NCI-H187 treated with DMSO at 0.1 percent for 48 hours (cell line): ENCODE measurements at regions not wholly inside any gene's neighbourhood (a gene's known extent, or its start where the extent isn't known, plus 50 kb on each side); places are given as distances from the start of the nearest gene placed in this dataset.
"Not testable (repeated sequence)": the region's sequence is repeated elsewhere in the genome, so short reads cannot be mapped to it uniquely, and the experiment has no call there.

Source experiments
- DNase-seq: peaks from one replicate; lab custom pipeline; 2025; lab: John Stamatoyannopoulos, UW

DNA sequence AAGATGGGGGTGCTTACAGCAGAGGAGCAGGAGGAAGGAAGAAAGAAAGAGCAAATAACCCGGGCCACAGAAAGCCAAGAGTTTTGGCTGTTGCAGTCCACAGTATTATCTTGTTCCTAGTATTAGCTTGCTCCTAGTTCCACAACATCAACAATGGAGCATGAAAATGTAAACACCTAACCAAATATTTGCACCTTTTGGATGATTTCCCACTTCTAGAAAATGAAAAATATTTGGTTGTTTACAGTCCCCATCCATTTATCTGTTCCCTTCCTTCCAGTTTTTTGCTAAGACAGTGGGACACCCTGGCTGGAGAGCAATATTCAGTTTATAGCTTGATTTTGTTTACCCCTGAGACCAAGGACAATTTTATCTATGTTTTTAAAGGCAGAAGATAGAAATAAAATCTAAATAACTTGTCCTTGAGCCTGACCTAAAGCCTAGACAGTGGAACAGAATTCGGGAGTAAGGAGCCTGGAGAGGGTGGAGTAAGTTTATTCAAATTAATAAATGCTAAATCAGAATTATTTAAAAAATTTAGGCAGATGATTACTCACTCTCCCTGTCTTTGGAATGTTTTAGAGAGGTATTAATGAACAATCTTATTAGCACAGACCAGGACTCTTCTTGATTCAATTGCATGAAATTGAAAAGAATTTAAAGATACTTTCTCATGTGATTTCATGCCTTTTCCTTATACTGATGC is 51.6 kb downstream of the RESF1 start:
- no peak for DNase-seq

DNA sequence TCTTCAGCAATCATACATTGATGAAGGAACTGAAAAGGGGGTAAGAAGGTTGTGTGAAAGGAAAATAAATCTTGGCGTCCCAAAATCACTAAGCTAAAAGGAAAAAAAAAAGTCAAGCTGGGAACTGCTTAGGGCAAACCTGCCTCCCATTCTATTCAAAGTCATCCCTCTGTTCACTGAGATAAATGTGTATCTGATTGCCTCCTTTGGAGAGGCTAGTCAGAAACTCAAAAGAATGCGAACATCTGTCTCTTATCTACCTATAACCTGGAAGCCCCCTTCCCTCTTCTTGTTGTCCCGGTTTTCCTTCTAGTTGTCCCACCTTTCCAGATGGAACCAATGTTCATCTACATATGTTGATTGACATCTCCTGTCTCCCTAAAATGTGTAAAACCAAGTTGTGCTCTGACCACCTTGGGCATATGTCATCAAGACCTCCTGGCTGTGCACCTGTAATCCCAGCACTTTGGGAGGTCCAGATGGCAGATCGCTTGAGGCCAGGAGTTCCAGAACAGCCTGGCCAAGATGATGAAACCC is 53.1 kb downstream of the RESF1 start:
- no peak for DNase-seq

DNA sequence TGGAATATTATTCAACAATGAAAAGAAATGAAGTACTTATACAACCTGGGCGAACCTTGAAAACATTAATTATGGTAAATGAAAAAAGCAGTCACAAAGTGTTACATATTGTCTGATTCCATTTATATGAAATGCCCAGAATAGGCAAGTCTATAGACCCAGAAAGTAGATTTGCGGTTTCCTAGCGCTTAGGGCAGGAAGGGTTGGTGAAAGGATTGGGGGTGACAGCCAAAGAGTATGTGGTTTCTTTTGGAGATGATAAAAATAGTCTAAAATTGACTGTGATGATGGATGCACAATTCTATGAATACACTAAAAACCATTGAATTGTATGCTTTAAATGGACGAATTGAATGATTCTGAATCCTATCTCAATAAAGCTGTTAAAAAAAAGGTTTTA is 55.8 kb downstream of the RESF1 start:
- DNase-seq: no peak

DNA sequence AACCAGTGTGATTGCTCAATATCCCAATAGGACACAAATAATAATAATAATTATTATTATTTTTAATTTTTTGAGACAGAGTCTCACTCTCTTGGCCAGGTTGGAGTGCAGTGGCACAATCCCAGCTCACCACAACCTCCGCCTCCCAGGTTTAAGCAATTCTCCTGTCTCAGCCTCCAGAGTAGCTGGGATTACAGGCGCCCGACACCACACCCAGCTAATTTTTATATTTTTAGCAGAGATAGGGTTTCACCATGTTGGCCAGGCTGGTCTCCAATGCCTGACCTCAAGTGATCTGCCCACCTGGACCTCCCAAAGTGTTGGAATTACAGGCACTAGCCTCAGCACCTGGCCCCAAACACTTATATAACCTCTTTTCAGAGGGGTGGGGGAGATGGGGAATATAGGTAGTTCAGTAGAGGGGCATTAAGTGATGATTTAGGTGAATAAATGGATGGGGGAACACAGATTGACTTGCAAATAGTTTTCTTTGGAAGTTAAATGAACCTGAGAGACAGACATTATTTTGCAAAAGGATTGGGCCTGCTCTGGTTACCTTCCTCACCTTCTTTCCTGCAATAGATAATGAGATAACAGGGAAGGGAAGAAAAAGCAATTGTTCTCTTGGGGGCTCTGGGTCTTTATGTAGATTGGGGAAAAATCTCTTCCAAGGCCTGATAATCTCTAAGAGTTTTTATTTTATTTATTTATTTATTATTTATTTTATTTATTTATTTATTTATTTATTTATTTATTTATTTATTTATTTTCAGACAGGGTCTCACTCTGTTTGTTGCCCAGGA is 57.7 kb downstream of the RESF1 start:
- DNase-seq: no peak

DNA sequence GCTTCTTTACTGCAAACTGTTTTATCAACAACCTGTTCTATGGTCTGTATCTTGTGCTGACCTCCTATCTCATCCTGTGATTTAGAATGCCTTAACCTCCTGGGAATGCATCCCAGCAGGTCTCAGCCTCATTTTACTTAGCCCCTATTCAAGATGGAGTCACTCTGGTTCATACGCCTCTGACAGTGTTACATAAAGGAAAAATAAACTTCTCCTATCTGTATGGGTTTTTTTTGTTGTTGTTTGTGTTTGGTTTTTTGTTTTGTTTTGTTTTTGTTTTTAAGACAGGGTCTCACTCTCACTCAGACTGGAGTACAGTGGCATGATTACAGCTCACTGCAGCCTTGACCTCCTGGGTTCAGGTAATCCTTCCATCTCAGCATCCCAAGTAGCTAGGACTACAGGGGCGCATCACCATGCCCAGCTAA is 62.1 kb downstream of the RESF1 start:
- no peak for DNase-seq

DNA sequence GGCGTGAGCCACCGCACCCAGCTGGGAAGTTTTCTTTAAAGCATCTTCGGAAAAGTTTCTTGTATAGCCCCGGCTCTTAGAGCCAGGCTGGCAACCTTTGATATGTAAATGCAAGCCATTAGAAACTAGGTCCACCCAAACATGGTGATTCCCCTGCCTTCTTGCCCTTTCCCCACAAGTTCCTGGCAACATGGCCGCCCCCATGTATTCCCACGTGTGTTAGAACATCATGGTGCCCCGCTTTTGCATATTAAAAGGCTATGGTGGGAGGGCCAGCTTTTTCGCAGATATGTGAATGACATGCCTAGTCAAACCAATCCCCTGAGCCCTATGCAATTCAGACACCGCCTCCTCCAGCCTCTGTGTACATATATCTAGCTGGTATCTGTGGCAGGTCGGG is 63.2 kb downstream of the RESF1 start:
- not testable (repeated sequence) for DNase-seq

DNA sequence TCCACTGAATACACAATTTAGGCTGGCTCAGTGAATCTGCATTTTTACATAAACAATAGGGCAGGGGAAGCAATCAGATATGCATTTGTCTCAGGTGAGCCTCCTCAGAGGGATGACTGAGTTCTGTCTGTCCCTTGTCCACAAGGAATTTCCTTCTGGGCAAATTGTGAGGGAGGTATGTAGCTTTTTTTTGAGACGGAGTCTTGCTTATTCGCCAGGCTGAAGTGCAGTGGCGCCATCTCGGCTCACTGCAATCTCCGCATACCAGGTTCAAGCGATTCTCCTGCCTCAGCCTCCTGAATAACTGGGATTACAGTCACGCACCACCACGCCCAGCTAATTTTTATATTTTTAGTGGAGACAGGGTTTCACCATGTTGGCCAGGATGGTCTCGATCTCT is 64.6 kb downstream of the RESF1 start:
- not testable (repeated sequence) for DNase-seq

DNA sequence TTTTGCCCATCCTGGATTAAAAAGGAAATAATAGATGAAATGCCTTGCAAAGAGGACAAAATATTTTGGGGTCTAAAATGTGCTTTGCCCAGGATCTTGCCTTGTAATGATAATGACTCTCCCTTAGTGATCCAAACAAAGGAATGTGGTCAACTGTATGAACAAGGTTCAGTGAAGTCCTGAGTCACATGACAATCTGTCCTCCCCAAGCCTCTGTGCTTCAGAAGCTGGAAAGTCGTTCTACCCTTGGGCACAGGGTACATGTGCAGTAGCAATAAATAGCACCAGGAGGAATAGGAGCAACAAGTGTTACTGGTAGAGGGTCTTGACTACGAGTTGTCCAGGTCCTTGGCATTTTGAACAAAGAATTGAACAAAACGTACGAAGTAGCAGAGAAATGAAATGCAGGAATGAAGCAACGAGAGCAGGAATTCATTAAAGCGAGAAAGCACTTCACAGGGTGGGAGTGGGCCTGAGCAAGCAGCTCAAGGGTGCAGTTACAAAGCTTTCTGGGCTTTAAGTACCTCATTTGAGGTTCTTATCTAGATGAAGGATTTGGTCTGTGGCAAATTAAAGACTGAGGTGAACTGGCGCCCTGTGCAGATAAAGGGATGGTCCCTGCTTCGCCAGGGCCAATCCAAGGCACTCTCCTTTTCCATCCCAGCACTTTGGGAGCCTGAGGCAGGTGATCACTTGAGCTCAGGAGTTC is 65.8 kb downstream of the RESF1 start:
- DNase-seq: peak; percentile 41

DNA sequence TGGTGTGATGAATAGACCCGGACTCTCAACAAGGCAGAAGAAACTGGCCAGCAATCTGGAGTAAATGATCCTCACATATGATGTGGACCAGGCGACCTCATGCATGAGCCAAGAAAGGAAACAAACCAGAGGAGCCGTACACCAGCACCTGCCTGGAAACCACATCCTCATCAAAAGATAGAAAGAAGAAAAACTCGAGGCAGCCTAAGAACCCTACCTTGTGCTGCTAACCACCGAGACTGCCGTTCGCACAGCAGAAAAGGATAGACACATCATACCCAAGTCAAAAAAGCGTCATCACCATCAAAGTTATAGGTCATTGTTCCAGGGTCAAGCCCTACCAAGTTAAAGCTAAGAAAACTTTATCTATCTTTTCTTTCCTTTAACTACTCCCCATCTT is 66.7 kb downstream of the RESF1 start:
- DNase-seq: no peak

DNA sequence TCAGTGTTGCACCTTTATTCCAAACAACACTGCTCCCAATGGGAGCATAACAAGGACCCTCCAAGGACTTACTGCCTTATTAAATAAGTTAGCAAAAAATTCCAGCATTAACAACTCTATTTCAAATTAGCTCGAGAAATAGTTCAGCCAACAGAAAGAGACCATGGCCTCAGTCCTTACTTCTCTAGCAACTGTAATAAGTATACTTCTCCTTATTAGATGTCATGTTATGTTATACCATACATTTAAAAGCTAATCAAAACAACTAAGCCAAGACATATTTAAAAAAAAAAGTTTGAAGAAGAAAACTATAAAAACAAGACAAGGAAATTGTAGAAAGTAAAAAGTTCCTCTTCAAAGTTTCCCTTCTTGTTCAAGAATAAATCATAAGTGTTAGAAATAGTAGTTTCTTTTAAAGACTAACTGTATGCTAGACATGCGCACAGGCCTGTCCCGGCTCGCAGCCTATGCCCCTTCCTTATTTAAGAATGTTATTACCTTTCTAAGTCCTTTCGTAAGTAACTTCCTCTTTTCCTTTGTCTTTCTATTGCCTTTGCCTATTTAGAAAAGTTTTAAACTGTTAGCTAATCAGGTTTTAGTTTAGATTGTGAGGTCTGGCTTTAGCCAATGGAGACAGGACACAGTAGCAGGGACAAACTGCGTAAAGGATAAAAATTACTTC is 68.6 kb downstream of the RESF1 start:
- DNase-seq: no peak

DNA sequence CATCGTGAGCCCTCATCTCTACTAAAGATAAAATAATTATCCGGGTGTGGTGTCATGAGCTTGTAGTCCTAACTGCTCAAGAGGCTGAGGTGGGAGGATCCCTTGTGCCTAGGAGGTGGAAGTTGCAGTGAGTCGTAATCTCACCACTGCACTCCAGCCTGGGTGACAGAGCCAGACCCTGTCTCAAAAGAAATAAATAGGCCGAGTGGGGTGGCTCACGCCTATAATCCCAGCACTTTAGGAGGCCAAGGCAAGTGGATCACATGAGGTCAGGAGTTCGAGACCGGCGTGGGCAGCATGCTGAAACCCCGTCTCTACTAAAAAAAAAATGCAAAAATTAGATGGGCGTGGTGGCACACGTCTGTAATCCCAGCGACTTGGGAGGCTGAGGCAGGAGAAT is 70.9 kb downstream of the RESF1 start:
- no peak for DNase-seq

DNA sequence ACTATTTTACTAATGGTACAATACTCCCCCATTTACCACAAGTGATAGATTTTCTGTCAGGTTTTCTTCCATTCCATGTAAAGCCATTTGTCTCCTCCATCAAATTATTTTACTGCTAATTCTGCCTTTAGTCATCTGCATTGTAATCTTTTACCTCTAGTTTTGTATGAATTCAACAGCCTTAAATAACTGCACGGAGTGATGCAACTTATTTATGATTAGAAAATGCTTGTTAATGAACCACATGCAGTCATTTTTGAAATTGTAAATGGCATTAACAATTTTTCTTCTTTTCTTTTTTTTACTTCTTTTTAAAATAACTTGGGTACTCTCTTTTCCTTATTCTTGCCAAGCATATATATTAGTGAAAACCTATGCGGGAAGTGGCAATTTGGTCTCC is 71.5 kb downstream of the RESF1 start:
- DNase-seq: no peak

DNA sequence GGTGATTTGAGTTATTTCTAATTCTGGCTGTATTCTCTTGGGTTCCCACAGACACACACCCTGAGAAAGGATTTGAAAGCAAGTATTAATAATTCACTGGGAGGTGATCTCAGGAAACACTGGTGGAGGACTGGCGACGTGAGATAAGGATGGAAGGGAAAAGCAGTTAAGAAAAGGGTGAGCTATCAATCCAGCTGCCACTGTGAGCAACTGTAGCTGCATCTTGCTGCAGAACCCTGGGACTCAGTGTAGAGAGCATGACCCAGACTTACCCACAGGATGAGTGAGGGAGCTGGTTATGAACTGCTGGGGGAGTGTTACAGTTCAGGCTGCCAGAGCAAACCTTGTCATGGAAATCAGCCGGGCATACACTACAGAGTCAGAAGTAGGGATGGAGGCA is 71.9 kb downstream of the RESF1 start:
- no peak for DNase-seq

DNA sequence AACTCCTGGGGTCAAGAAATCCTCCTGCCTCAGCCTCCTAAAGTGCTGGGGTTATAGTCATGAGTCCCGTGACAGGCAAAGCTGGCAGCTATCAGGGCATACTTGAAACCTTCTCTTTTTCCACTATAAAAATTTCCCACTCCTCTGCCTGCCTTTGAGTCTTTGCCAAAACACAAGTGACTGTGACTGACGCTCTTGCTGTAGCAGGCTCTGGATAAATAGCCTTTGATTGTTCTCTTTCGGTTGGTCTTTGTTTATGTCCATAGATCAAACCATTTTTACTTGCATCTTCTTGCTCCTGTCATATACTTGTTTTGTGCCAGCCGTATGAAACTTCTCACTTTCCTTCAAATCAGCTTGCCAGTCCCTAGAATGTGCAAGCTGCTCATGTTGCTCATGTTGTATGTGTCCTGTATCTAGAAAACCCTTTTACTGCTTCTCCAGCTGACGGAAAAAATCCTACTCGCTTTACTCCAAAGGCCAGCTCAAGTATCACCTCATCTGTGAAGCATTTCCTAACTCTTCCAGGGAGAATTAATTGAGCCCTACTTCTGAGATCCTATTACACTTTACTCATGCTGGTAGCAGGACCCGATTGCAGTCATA is 73.1 kb downstream of the RESF1 start:
- no peak for DNase-seq

DNA sequence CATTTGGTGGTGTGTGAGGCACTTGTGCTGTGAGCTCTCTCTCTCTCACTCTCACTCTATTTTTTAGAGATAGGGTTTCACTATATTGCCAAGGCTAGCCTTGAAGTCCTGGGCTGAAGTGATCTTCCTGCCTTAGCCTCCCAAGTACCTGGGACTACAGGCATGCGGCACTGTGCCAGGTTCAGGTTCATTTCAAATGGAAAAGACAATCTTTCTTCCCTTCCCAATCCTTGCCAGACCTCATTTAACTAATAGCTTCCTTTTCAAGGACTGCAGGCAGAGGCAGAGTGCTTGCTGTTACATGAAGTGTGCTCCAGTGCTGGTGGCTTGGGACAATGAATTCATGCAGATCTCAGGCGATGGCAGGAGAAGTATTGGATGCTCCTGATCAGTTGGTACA is 73.2 kb upstream of the BICD1 start:
- peak; percentile 91 for DNase-seq

DNA sequence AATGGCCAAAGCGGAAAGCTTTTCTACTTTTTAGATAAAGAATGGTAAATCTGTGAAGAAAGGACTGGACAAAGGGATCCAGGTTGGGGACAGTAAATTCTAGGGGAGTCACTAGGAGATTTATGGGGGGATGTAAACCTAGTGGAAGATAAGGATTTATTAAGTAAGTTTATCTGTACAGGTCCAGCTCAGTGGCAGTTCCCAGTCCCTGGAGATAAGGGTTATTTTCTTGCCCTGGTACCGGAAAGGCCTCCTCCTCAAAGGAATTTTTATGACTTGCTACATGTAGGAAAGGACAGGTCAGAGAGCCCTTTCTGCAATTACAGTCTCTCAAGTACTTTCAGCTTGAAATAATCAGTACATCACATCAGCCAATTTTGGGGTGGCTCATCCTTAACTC is 72.6 kb upstream of the BICD1 start:
- no peak for DNase-seq

DNA sequence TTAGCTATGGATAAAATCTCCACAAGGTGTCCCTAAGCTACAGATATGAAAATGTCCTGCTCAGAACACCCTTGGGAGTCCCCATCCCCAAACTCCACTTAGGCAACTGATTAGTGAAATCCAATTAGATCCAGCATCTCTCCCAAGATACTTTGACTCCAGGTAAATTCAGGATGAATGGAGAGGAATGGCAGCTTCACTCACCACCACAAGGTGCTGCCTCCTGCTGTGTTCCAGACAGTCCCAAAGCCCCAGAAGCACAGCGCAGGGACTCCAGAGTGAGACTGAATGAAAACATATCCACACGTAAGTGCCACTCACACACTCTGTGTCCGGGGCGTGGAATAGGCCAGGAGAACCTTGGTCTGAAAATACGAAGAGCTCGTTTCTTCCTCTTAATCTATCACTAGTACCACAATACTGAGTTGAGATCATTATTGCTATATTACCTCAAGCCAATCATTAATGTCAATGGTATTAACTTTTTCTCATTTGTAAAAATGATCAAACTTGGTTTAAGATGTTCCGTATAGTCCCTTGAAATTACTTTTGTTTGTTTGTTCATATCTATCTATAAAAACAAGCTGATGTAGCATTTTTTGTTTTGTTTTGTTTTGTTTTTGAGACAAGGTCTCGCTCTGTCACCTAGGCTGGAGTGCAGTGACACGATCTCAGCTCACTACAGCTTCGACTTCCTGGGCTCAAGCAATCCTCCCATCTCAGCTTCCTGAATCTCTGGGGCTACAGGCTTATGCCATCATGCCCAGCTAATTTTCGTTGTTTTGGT is 70.0 kb upstream of the BICD1 start:
- DNase-seq: no peak

DNA sequence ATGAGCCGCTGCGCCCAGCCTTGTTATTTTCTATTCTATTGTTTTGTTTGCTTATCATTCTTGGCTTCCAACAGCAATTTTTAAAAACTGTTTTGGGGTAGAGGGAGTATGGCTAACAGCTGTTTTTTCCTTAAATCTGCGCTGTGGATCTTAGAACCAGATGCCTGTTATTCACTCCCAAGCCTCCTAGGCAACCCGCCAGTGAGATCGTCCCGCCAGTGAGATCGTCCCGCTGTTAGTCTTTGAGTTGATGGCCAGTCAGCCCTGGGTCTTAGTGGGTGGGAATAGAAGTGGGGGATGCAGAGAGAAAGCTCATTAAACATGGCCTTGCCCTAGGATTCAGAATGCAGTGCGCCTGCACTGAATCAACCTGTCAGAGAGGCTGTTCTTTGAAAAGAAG is 67.3 kb upstream of the BICD1 start:
- DNase-seq: no peak

DNA sequence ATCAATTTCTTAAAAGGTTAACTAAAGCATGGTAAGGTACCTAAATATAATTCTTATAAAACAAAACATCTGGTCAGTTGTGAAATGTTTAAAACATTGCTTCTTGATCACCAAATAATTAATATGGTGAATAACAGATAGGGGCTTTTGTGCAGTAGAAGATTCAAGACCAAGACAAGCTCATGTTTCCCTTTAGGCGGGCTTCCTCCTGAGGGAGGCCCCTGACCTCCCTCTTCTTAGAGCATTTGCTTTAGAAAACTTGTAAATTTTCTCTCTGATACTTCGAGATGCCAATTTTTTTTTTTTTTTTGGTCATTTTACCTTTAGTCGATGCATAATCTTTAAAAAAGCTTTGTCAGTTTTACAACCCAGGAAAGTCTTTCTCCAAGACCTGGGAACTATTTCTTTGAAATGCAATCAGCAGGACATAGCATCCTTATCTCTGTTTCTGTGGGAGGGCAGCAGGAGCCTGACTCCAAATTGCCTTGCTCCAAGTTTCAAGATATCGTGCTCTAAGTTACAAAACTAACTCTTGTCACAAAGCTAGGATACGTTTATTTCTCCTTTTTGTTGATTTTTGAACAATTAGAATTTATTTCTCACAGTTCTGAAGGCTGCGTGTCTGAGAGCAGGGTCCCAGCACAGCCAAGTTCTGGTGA is 66.6 kb upstream of the BICD1 start:
- no peak for DNase-seq

DNA sequence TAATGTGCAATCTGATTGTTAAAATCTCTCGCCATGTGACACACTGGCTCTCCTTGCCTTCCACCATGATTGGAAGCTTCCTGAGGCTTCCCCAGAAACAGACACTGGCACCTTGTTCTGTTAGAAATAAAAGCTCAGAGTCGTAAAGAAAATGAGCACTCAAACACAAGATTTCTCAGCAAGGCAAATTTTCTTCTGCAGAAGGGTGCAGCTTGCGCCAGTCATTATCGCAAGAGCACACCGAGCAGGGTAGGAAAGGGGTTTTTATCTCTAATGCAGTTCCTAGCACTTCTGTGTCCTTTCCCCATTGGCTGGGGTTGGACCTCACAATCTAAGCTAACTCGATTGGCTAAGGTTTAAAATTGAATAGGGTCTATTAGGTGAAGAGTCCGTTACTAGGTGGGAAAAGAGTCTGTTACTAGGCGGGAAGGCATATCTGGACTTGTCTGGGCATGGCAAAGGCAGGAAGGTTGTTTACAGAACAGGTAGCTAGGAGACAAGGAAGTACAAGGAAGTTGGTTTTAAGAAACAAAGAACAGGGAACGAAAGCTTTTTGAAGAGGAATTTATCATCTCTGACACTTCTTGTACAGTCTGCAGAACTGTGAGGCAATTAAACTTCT is 62.6 kb upstream of the BICD1 start:
- DNase-seq: no peak
